Spleen (tissue), 11 donors: ENCODE measurements at regions not wholly inside any gene's neighbourhood (a gene's known extent, or its start where the extent isn't known, plus 50 kb on each side); places are given as distances from the start of the nearest gene placed in this dataset.

Experiments used
- DNase-seq: peaks from one replicate; pipeline ENCODE4 v3.0.0-alpha.2; 2020
- H3K27ac ChIP-seq, 8 donors: fragments of 200-600 bp; sonication (generic) in 7 of 8; 1 replicate in 4 of 8; 2 replicates in 4 of 8; pipeline versions ENCODE4 v1.5.0 to v1.8.0; 2016 to 2021; ENCODE audit warnings: inconsistent platforms in 4 of 8, mild to moderate bottlenecking in 4 of 8, moderate library complexity in 1 of 8
- H3K27me3 ChIP-seq, 7 donors: fragments of 200-600 bp; sonication (generic) in 6 of 7; replicated peaks in 1 of 7; 1 replicate in 4 of 7; 2 replicates in 3 of 7; pipeline versions ENCODE4 v1.5.0 to v1.8.0; 2016 to 2021; ENCODE audit warnings: inconsistent platforms in 3 of 7, mild to moderate bottlenecking in 1 of 7
- H3K36me3 ChIP-seq, 6 donors: fragments of 200-600 bp; sonication (generic) in 5 of 6; 1 replicate in 4 of 6; 2 replicates in 2 of 6; pipeline versions ENCODE4 v1.5.0 to v1.8.0; 2016 to 2021; ENCODE audit warnings: inconsistent platforms in 2 of 6
- H3K4me1 ChIP-seq, 6 donors: fragments of 200-600 bp; sonication (generic) in 5 of 6; 1 replicate in 3 of 6; 2 replicates in 3 of 6; pipeline versions ENCODE4 v1.5.0 to v1.8.0; 2016 to 2021; ENCODE audit warnings: inconsistent platforms in 3 of 6
- H3K4me3 ChIP-seq, 8 donors: fragments of 200-600 bp; sonication (generic) in 7 of 8; 1 replicate in 4 of 8; 2 replicates in 4 of 8; pipeline versions ENCODE4 v1.5.0 to v1.8.0; 2016 to 2021; ENCODE audit warnings: inconsistent platforms in 4 of 8, mild to moderate bottlenecking in 4 of 8, moderate library complexity in 2 of 8
- H3K9me3 ChIP-seq, 8 donors: fragments of 200-600 bp; sonication (generic) in 7 of 8; 1 replicate in 4 of 8; 2 replicates in 4 of 8; pipeline versions ENCODE4 v1.5.0 to v1.8.0; 2016 to 2021; ENCODE audit warnings: inconsistent platforms in 4 of 8
- CTCF ChIP-seq, 11 experiments: fragments of 200-600 bp in 7 of 11; fragments of 450-650 bp in 4 of 11; sonication (generic) in 4 of 11; IDR thresholded peaks in 8 of 11; conservative IDR thresholded peaks in 3 of 11; 1 replicate in 7 of 11; 2 replicates in 4 of 11; pipeline versions ENCODE4 v1.4.0 to v1.8.0; 2016 to 2021; ENCODE audit warnings: antibody characterized with exemption in 11 of 11, inconsistent platforms in 4 of 11, mild to moderate bottlenecking in 1 of 11
- POLR2A ChIP-seq, 3 donors: fragments of 450-650 bp; IDR thresholded peaks; one replicate each; pipeline ENCODE4 v1.5.1; 2017; ENCODE audit warnings: antibody characterized with exemption in 3 of 3, mild to moderate bottlenecking in 1 of 3
- POLR2AphosphoS5 ChIP-seq, 3 donors: sonication (generic); formaldehyde crosslinking; IDR thresholded peaks; one replicate each; pipeline ENCODE4 v1.5.1; 2017; ENCODE audit warnings: antibody characterized with exemption in 3 of 3
- WGBS, 5 donors: extraction: QIAGEN DNeasy Blood & Tissue Kit in 3 of 5; methylation state at CpG; one replicate each; pipeline versions ENCODE4 v1.1.5 to v1.1.7; 2013 to 2018; 5-methylcytosine and 5-hydroxymethylcytosine counted together
- intact Hi-C: fragments of 100-400 bp; cut with DNase I; formaldehyde crosslinking; loops from one replicate; pipeline ENCODE4 v1.15.0; 2023; ENCODE audit warnings: low total_unique reads
- donor health status: healthy with polysubstance abuse.
- donor health status: DM: no; HTN: no; CAD: no; lungs with moderate emphysema.
- donor health status: DM: no; HTN: no; CAD: no.
- donor health status: Bipolar disorder and iron deficiency.
- donor health status: healthy.
- donor health status: DM: no; HTN: no; CAD: no.
- donor health status: DM: yes; HTN: yes; CAD: no.

- Histone ChIP-seq H3K4me3 (no peak overlapping the region), H3K9me3 (peaks cover 0 to 4% (median 0%) of the 10 kb centered on the region in 8 donors), H3K36me3 (no peaks in the 10 kb centered on the region), H3K27me3 (no peaks in the 10 kb centered on the region), H3K4me1 (no peaks in the 10 kb centered on the region), H3K27ac (no peak overlapping the region)
- 65 to 83% (median 71%) methylated on average over 1 of the region's 1 CpG for WGBS, 5 donors
- intact Hi-C loops = no loop called here
- no peak for TF ChIP-seq CTCF (IDR thresholded peaks at IDR 0.05 in 8 of 11, conservative IDR thresholded peaks at IDR 0.05 in 3 of 11)
- TF ChIP-seq POLR2A (IDR thresholded peaks at IDR 0.05) = no peak
- TF ChIP-seq POLR2AphosphoS5 (IDR thresholded peaks at IDR 0.05) = no peak
- DNase-seq = no peak
These were observed 1700.9 kb upstream of the NUDT12 start for GRCh38 chr5:105263515-105263914.

- H3K36me3 ChIP-seq = no peaks in the 10 kb centered on the region
- DNase-seq = no peak
- no peak overlapping the region for H3K27ac ChIP-seq
- no peaks in the 10 kb centered on the region for H3K27me3 ChIP-seq
- intact Hi-C loops = no loop called here
- H3K4me3 ChIP-seq = no peak overlapping the region
- H3K4me1 ChIP-seq = no peaks in the 10 kb centered on the region
- 69 to 82% (median 76%) methylated on average over 5 of the region's 5 CpGs for WGBS, 5 donors
- peaks cover 0 to 4% (median 0%) of the 10 kb centered on the region in 8 donors for H3K9me3 ChIP-seq
- TF ChIP-seq CTCF (IDR thresholded peaks at IDR 0.05 in 8 of 11, conservative IDR thresholded peaks at IDR 0.05 in 3 of 11) (no peak), POLR2AphosphoS5 (IDR thresholded peaks at IDR 0.05) (no peak), POLR2A (IDR thresholded peaks at IDR 0.05) (no peak)
These were observed 1697.1 kb upstream of the NUDT12 start for GRCh38 chr5:105259581-105260217.

- WGBS, 5 donors = 62 to 76% (median 64%) methylated on average over 3 of the region's 3 CpGs
- Histone ChIP-seq H3K4me1 (no peaks in the 10 kb centered on the region), H3K27me3 (no peaks in the 10 kb centered on the region), H3K9me3 (no peaks in the 10 kb centered on the region), H3K36me3 (no peaks in the 10 kb centered on the region), H3K27ac (no peak overlapping the region), H3K4me3 (no peak overlapping the region)
- no peak for TF ChIP-seq CTCF (IDR thresholded peaks at IDR 0.05 in 8 of 11, conservative IDR thresholded peaks at IDR 0.05 in 3 of 11)
- TF ChIP-seq POLR2AphosphoS5 (IDR thresholded peaks at IDR 0.05) = no peak
- TF ChIP-seq POLR2A (IDR thresholded peaks at IDR 0.05) = no peak
- no peak for DNase-seq
- intact Hi-C loops = no loop called here
These were observed 1676.0 kb upstream of the NUDT12 start for GRCh38 chr5:105238561-105238960.

GRCh38 chr5:105230516-105231157, 1668.0 kb upstream of the NUDT12 start:
- TF ChIP-seq POLR2AphosphoS5 (IDR thresholded peaks at IDR 0.05) (no peak), POLR2A (IDR thresholded peaks at IDR 0.05) (no peak), CTCF (IDR thresholded peaks at IDR 0.05 in 8 of 11, conservative IDR thresholded peaks at IDR 0.05 in 3 of 11) (no peak)
- DNase-seq = no peak
- H3K4me3 ChIP-seq = no peak overlapping the region
- H3K27me3 ChIP-seq = no peaks in the 10 kb centered on the region
- 61 to 68% (median 66%) methylated on average over 4 of the region's 4 CpGs for WGBS, 5 donors
- H3K9me3 ChIP-seq = no peaks in the 10 kb centered on the region
- no peaks in the 10 kb centered on the region for H3K4me1 ChIP-seq
- intact Hi-C loops = no loop called here
- no peaks in the 10 kb centered on the region for H3K36me3 ChIP-seq
- no peak overlapping the region for H3K27ac ChIP-seq
